HG03025 (cell line): ENCODE measurements at regions not wholly inside any gene's neighbourhood (a gene's known extent, or its start where the extent isn't known, plus 50 kb on each side); places are given as distances from the start of the nearest gene placed in this dataset.

Experiments used
- ATAC-seq: cut with Tn5 transposase; IDR thresholded peaks from one replicate; pipeline ENCODE4 v1.9.1; 2021; ENCODE audit warnings: mild to moderate bottlenecking, moderate library complexity; ENCODE audit not compliant: unreplicated experiment, low FRiP score

DNA sequence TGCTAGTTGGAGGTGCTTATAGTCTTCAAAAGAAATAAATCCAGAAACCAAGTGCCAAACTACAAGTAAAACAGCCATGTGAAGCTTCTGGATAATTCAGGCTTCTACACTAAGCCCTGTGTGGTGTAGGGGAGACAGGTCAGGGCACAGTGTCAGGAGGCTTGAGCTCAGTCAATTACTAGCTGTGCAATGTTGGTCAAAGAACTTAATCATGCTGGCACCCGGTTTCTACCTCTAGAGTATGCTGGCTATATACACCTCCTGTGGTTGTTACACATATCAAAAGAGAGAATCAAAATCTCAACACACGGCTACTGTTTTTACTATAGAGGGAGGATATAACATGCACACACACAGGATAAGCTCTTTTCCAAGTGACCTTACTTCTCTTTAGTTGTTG, 469.7 kb upstream of the ZNF462 start:
- no peak for ATAC-seq

DNA sequence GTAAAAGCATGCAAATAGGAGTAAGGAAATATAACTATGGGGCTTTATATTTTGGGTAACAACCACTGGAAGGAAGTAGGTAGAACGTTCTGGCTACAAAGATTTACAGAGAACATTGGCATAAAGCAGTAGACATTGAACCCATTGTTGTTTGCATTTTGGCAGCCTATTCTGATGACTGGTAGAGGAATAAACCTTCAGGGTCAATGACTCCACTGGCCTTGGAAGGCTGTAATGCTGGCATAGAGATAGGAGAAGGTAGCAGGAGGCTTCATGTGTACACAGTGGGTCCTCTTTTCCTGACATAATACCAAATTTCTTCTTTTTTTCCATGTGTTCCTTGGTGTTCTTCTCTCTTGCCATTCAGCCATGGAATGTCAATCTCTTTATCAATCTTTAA, 462.8 kb upstream of the ZNF462 start:
- no peak for ATAC-seq

DNA sequence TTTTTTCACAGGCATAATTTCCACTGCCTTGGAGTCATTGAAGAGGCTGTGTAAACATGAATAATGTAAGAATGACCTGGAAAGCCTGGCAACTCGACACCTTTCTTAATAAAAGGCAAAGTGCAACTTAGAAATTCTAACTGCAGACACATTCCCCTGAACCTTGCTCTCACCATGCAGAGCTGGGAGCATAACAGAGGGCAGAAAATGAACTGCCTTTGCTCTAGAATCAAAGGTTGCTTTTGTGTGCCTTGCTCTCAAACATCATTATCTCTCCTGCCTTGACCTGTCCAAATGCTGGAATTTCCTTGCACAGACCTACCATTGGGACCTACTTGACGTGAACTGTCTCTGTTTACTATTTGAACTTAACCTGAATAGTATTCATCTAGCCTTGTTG, 462.0 kb upstream of the ZNF462 start:
- no peak for ATAC-seq

DNA sequence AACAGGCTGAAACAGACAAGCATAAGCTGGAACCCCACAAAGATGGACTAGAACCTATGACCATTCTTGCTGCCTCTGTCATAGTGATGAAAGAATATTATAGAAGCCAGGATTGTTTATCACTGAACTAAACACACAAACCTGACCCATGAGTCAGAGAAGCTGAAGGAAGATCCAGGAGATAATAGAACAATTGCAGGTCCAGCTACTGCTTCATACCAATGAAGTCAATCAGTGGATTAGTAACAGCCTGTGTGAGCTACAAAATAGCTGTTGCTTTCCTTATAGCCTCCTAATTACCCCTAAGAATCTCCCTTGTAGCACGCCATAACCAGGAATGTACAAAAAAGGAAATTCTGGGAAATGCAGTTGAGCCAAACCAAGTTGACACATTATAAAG, 459.9 kb upstream of the ZNF462 start:
- ATAC-seq, result no peak

DNA sequence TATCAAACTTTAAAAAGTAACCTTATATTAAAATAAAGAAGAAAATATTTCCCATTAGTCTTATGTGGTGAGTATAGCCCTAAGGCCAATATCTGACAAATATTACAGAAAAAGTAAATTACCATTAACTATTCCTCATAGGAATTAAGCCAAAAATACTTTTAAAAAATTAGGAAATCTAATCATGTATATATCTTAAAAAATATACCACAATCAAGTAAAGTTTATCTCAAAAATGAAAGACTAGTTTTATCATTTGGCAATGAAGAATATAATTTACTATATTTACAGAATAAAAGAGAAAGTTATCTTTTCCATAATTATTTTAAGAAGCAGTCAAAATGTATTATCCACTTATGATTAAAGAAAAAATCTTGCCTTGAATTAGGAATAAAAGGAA, 458.8 kb upstream of the ZNF462 start:
- ATAC-seq, result no peak

DNA sequence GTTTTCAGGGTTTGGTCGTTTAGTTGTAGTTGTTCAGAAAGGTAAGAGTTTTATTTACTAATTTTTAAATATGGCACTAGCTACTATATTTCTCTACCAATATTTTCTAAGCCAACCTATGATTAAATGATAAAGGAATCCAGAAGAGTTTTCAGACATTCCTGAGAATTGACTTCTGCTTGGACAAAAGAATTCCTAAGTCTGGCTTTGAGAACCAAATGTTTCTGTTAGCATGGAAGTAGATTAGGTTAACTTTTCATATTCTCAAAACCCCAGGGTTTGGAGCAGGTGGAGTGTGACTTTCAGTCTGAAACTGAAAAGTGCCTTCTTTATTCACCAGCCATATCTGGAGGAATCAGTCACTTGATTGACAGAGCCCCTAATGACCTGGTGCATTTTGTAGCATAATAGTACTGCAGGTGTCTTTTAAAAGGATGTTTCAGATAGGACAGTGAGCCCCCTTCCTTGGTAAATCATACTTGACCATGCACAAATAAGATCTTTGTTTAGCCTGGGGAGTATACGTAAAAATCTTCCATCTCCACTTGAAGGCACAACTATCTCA, 457.0 kb upstream of the ZNF462 start:
- no peak for ATAC-seq

DNA sequence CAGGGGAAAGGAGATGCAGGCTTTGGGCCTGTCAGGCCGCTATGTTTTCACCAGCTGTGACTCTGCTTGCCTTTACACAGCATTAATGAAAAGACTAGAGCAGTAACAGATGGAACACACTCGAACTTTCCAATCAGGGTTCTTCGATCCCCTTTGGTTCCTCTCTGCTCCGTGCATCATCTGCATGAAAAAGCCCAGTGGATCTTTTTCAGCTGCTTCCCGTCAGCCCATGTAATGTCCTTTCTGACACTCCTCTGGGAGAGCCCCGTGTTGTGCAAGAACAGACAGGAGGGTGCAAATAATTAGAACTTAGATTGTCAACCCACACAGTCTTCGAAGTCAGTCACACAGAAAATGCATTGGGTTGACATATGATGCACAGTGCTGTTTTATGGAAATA, 448.9 kb upstream of the ZNF462 start:
- no peak for ATAC-seq

DNA sequence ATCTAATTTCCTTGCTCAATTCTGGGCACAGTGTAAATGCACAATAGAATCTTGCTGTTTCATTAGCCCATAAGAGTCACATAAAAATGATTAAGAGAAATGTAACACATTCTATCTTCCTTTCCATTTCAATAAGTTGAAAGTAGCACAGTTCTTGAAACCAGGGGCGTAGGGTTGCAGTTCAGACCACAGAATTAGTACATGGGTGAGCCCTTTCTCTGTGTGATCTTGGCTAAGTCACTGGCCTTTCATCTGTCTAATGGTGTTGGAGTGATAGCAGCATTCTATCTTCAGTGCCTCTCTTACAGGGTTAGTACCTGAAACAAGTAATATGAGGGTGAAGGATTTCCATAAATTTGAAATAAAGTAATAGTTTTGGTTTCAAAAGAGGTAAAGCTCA, 445.3 kb upstream of the ZNF462 start:
- peak; percentile 46 for ATAC-seq

DNA sequence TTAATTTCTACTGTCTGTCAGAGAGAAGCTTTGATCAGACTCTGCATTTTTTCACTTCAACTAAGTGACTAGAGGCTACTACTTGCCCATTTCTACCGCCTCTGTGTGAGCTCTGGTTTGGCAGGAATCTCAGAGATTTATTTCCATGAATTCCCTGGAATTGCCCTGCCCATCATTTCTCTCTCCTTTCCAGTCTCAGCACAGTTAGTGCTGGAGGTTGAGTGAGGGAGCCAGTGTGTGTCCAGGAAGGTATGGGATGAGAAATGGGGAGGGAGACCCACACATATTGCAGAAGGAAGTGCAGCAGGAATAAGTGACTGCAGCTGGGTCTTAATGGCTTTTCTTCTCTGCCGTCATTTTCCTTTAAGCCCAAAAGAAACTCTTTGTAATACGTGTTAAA, 443.1 kb upstream of the ZNF462 start:
- ATAC-seq, result no peak

DNA sequence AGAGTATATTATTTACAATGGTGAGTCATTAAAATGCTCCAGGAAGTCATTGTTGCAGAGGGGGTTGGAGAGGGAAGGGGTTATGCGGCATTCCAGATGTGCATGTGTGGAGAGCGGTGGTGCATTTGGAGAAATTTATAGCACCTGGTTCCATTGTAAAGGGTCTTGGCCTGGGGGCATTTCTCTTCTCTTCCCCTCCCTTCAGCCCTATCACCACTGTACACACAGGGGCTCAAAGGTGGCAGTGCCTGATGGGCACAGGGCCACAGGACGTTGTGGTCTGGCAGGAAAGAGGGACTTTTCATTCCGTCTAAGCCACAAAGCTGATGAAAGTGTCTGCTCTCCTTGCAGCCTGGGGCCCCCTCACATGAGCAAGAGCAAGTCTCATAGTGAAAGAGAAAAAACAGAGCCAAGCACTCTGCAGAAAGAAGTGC, 442.4 kb upstream of the ZNF462 start:
- ATAC-seq, result peak; percentile 64

DNA sequence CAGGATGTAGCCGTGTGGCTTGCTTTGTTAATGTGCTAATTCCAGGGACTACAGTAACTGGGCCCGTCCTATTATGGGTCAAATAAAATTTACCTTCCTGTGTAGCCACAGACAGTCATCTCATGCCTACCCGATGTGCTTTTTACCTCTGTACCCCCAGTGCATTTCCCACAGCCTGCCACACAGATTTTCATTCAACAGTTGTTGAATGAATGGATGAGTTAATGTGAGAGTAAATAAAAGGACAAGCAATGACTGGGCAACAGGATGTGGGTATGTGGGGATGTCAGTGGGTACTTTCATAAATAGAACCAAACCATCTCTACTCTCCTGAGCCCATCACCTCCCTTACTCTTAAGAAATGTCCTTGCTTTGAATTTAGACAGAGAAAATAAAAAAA, 441.2 kb upstream of the ZNF462 start:
- ATAC-seq, result no peak

DNA sequence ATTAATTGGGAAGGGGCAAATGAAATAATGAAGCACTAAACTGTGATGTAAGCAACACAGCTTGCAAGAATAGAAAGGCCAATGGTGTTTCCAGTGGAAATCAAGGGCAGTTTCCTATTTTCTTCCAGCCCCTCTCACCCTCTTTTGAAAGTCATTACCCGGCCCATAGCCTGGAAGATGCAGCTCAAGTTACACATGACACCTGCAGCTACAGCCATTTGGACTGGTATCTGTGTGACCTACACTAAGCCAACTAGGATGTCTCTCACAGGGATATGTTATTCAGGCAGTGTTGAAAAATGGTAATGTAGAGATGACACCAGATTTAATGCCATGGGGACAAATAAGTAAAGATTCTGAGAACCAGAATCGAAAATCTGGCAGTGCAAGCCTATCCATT, 439.4 kb upstream of the ZNF462 start:
- ATAC-seq, result no peak

DNA sequence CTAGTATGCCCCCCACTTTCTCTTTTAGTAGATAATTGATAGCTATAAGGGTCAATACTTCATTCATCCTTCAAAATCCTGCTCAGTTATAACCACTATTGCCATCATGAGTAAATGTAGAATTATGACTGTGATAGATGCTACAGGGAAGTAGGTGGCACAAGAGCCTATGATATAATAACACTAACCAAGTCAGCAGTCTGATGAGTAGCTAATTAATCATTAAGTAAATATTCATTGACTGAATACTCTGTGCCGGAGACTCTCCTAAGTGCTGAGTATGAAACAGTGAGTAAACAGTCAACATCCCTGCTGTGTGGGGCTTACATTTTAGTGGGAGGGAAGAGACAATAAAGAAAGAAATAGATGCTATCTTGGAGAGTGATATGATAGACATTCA, 430.3 kb upstream of the ZNF462 start:
- ATAC-seq, result no peak

DNA sequence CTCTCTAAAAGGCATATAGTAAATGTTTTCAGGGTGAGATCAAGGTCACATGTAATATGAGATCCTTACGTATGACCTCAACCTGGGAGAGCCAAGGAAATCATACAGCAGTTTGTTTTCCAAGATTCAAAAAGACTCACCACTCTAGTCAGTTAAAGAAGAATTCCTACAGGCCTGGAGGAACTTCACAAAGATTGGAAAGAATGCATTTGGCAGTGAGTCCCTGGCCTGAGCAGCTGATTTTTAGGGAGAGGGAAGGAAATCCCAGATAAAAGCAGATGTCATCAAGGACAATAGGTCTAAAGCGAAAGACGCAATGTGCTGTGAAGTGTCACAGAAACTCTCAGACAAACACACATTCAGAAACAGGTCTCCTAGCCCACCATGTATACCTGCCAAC, 424.0 kb upstream of the ZNF462 start:
- no peak for ATAC-seq

DNA sequence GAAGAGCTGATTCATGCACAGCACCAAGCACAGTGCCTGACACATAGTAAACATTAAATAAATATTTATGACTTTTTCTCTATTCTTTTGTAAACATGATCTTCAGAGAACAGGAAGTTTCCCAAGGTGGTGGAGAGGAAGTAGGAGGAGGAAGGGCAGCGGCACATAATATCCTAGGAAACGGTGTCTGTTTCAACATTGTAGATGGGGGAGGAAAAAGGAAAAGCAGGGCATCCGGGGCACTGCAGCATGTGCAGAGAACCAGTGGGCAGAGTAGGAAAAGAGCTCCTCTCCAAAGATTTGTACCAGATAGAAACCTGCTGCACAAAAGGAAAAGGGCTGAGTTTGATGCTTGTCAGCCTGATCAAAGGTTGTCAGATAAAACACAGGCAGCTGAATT, 421.7 kb upstream of the ZNF462 start:
- ATAC-seq, result no peak

DNA sequence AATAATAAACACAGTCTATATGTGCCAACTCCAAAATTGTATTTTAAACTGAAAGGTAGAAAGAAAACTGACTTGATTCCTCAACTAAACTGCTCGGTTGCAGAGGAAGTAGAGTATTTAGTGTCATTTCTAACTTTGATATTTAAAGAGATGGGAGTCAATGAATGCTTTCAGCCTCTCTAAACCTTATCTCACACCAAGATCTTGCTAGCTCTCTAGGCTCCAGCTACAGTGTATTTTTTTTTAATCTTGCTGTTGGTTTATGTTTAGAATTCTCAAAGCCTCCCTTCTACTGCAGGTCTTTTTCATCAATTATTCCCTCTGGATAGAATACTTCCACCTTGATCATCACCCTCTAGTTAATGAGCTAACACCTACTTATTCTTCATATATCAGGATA, 419.4 kb upstream of the ZNF462 start:
- no peak for ATAC-seq

DNA sequence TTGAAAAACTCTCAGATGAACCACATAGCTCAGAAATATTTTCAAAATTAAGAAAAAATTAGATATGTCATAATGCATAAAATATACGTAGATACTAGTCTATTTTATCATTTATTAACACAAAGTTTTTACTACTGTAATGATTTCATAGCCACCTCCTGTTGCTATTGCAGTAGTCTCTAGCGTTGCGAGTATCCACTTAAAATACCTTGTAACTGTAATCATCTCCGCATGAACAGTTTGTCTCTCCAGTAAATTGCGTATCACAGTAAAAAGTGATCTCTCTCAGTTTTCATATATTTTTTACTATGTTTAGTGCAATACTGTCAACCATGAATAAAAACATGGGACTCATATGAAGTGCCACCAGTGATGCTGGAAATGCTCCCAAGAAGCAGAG, 417.9 kb upstream of the ZNF462 start:
- ATAC-seq, result no peak

DNA sequence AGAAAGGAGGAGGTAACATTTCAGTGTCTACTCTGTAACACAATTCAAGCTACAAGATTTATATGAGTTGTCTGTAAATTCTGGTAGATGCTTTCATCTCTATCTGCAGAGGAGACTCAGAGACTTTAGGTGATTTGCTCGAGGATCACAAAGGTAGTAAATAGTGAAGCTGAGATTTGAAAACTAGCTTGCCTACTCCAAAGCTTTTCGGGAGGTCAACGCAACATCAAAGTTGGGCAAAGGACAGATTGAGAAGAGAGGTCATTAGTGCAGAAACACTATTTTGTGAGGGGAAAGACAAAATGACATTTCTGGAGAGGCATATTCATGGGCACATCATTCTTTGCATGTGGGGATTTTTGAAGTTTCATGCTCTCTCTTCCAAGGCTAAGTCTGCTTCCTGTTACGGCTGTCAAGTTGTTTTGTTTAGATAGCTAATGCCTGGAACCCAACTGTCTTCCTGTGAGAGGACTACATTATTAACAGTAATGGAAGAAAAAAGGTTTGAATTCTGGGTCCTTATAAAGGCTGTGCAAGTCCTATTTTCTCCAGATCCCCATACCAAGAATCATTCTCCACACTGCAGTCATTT, 413.5 kb upstream of the ZNF462 start:
- no peak for ATAC-seq

DNA sequence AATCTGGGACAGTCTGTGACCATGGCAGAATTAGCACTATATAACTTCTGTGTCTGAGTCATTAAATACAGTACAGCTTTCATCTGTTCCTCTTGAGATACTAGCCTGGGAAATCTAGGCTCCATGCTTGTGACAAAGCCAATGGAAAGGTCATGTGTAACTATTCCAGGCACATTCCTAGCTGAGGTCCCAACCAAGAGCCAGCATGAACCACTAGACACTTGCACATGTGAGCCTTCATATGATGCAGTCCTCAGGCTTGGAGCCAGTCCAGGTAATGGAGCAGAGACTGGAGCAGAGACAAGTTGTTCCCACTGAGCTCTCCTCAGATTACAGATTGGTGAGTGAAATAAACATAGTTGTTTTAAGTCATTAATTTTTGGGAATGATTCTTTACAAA, 412.4 kb upstream of the ZNF462 start:
- ATAC-seq, result no peak

DNA sequence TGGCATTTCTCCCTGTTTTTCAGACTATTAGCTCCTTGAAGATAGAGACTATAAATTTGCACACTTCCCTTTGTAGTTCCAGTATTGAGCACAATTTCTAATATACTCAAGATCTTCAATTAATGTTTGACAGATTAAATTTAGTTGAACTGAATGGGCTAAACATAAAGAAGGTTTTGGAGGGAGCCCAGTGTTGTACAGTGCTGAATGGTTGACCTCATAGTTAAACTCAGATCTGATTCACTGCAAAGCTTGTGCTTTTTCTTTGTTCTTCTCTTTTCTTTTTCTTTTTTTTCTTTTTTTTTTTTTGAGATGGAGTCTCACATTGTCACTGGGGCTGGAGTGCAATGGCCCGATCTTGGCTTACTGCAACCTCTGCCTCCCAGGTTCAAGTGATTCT, 411.7 kb upstream of the ZNF462 start:
- no peak for ATAC-seq

DNA sequence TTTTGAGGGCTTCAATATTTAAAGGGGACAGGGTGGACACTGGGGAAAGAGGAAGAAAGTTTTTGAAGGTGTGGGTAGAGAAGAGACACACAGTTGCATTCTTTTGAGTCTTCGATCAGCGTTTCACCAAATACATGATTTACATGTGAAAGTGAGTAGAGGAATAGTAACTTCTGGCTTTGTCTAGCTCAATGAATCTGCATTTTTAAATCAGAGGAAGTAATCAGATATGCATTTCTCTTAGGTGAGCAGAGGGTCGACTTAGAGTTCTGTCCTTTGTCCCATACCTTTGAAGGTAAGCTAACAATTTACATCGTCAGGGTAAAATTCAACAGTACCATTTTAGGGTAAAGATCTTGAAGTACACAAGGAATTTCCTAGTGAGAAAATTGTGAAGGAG, 406.4 kb upstream of the ZNF462 start:
- ATAC-seq, result no peak

DNA sequence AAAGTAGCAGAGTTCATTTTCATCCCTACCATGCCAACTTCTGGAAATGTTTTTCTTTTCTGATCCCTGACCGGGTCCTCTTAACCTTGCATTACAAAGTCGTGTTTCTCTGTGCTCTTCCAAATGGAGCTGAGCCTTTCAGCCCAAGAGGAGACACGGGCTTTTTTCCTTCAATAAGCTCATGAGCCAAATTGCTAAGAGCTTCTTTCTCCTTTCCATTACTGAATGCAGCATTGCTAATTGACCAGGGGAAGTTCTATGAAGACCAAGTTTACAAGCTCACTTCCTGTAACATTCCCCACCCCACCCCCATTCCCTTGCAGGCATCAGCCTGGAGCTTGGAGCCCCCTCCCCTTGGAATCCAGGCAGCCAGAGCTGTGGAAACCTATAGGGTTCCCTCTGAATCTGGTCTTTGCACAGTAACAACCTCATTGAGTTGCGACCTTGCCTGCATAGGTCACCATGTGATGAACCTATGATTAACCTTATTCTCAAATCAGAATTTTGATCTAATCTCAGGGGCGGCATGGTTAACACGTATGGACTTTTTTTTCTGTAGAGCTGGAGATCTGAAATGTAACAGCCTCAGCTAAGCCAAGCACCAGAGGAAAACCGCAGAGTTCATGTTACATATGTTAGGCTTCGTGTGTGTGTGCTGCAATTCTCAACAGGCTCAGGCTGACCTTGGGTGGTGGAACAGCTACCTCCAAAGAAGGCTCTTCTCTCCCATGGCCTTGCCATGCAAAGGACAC, 395.7 kb upstream of the ZNF462 start:
- no peak for ATAC-seq
